ENCODE measurements at regions not wholly inside any gene's neighbourhood (a gene's known extent, or its start where the extent isn't known, plus 50 kb on each side); places are given as distances from the start of the nearest gene placed in this dataset.

DNA sequence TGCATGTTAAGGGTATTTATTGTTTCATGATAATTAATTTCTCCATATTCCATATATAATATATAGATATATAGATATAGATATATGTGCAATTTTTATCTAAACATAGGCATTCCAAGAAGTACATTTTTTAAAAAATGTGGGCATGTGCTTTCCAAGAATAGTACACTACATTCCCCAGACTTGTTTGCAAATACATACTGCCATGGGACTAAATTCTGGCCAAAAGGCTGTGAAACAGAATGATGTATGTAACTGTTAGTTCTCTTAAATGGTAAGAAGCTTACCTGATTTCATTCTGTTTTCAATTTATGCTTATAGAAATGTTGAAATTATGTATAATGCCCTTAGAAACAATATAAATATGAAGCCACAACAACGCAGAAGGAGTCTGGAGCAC lies 503.2 kb upstream of the SPRY2 start:
- no peaks in the 10 kb centered on the region for H3K36me3 ChIP-seq (replicated peaks; ENCODE audit: insufficient read depth, low read depth)

DNA sequence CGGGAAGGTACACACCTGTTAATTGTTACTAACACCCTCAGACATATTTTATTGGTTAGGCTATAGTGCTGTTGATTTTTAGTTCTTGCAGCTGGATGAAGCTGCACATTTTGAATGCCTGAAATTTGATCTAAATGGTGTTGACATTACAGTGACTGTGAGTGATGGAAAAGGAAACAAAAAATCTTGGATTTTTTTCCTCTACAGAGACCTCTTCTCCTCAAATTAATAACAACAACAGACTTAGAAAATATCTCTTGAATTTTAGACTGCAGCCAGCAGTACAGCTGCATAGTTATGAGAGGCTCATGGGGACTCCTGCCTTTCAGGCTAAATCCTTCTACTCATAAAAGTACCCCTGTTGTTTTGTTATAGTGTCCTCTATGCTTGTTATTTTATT lies 500.5 kb upstream of the SPRY2 start:
- H3K36me3 ChIP-seq (replicated peaks; ENCODE audit: insufficient read depth, low read depth), result no peaks in the 10 kb centered on the region
- H3K4me2 ChIP-seq, result no peak overlapping the region
- WGBS (ENCODE audit: low lambda C conversion rate, missing lambda C conversion rate), result 50% methylated on average over 1 of the region's 1 CpG
- H3K27ac ChIP-seq, result no peak overlapping the region
- H3K4me3 ChIP-seq, result no peak overlapping the region
- H3K27me3 ChIP-seq, result no peaks in the 10 kb centered on the region
- no peak for DNase-seq (ENCODE audit: low spot score)
- no peaks in the 10 kb centered on the region for H3K9me2 ChIP-seq (replicated peaks; ENCODE audit: insufficient read depth)
- no peak for TF ChIP-seq EZH2phosphoT487 (IDR thresholded peaks at IDR 0.05; ENCODE audit: low read depth, severe bottlenecking, unreplicated experiment)
- TF ChIP-seq EZH2 (IDR thresholded peaks at IDR 0.05; ENCODE audit: borderline replicate concordance), result no peak
- TF ChIP-seq, protein P1, sequence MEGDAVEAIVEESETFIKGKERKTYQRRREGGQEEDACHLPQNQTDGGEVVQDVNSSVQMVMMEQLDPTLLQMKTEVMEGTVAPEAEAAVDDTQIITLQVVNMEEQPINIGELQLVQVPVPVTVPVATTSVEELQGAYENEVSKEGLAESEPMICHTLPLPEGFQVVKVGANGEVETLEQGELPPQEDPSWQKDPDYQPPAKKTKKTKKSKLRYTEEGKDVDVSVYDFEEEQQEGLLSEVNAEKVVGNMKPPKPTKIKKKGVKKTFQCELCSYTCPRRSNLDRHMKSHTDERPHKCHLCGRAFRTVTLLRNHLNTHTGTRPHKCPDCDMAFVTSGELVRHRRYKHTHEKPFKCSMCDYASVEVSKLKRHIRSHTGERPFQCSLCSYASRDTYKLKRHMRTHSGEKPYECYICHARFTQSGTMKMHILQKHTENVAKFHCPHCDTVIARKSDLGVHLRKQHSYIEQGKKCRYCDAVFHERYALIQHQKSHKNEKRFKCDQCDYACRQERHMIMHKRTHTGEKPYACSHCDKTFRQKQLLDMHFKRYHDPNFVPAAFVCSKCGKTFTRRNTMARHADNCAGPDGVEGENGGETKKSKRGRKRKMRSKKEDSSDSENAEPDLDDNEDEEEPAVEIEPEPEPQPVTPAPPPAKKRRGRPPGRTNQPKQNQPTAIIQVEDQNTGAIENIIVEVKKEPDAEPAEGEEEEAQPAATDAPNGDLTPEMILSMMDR (IDR thresholded peaks at IDR 0.05; ENCODE audit: poor library complexity), result no peak
- peaks cover 4% of the 10 kb centered on the region for H3K4me1 ChIP-seq (ENCODE audit: insufficient read depth)
- no peaks in the 10 kb centered on the region for H4K20me1 ChIP-seq (ENCODE audit: insufficient read depth, poor library complexity, severe bottlenecking)
- H3K9me3 ChIP-seq (ENCODE audit: low read depth), result no peaks in the 10 kb centered on the region
- H3K79me2 ChIP-seq, result no peaks in the 10 kb centered on the region
- H2AFZ ChIP-seq, result no peak overlapping the region

More for the DNA sequence above, 503.2 kb upstream of the SPRY2 start:
- Histone ChIP-seq H3K4me3 (no peak overlapping the region), H3K9me2 (replicated peaks; ENCODE audit: insufficient read depth) (no peaks in the 10 kb centered on the region), H3K4me1 (ENCODE audit: insufficient read depth) (peaks cover 4% of the 10 kb centered on the region), H3K9me3 (ENCODE audit: low read depth) (no peaks in the 10 kb centered on the region), H3K27me3 (no peaks in the 10 kb centered on the region), H3K79me2 (no peaks in the 10 kb centered on the region), H4K20me1 (ENCODE audit: insufficient read depth, poor library complexity, severe bottlenecking) (no peaks in the 10 kb centered on the region), H2AFZ (no peak overlapping the region), H3K4me2 (no peak overlapping the region), H3K27ac (no peak overlapping the region)
- no peak for DNase-seq (ENCODE audit: low spot score)
- 89% methylated on average over 1 of the region's 1 CpG for WGBS (ENCODE audit: low lambda C conversion rate, missing lambda C conversion rate)
- TF ChIP-seq EZH2 (IDR thresholded peaks at IDR 0.05; ENCODE audit: borderline replicate concordance), result no peak
- TF ChIP-seq, protein P1 (IDR thresholded peaks at IDR 0.05; ENCODE audit: poor library complexity), result no peak
- no peak for TF ChIP-seq EZH2phosphoT487 (IDR thresholded peaks at IDR 0.05; ENCODE audit: low read depth, severe bottlenecking, unreplicated experiment)

DNA sequence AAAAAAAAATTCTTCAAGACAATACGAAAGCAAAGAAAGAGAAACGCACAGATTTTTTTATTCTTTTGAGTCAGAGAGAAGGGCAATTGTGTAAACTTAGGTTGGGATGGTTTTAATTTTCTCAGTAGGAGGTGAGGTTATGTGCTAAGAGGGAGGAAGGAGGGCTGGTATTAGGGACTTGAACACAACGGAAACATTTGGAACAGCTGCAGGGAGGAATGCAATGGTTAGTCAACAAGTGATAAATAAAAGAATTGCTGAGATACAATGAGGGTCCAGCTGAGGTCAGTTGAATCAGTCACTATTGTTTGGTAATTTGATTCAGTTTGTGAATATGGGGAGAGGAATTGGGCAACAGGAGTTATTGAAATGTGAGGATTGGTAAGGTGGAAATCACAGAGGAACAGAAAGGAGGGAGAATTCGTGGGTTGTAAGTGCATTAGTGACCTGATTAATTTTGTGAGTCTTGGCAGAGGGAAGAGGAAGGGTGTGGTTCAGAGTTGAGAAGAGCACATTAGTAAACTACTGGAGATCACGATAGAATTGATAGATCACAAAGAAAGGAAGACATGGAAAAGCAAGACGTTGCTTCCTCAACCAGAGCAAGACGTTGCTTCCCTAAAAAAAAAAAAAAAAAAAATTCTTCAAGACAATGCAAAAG lies 499.5 kb upstream of the SPRY2 start:
- Histone ChIP-seq H3K9me3 (ENCODE audit: low read depth) (no peaks in the 10 kb centered on the region), H3K9me2 (replicated peaks; ENCODE audit: insufficient read depth) (no peaks in the 10 kb centered on the region), H3K4me3 (no peak overlapping the region), H3K27me3 (no peaks in the 10 kb centered on the region), H3K4me2 (peak overlapping the region; percentile 24), H4K20me1 (ENCODE audit: insufficient read depth, poor library complexity, severe bottlenecking) (no peaks in the 10 kb centered on the region), H3K27ac (no peak overlapping the region), H3K79me2 (no peaks in the 10 kb centered on the region), H3K36me3 (replicated peaks; ENCODE audit: insufficient read depth, low read depth) (no peaks in the 10 kb centered on the region), H3K4me1 (ENCODE audit: insufficient read depth) (peaks cover 4% of the 10 kb centered on the region), H2AFZ (no peak overlapping the region)
- no peak for TF ChIP-seq EZH2 (IDR thresholded peaks at IDR 0.05; ENCODE audit: borderline replicate concordance)
- TF ChIP-seq EZH2phosphoT487 (IDR thresholded peaks at IDR 0.05; ENCODE audit: low read depth, severe bottlenecking, unreplicated experiment), result no peak
- TF ChIP-seq, protein P1 (IDR thresholded peaks at IDR 0.05; ENCODE audit: poor library complexity), result no peak
- 54% methylated on average over 7 of the region's 7 CpGs for WGBS (ENCODE audit: low lambda C conversion rate, missing lambda C conversion rate)
- DNase-seq (ENCODE audit: low spot score), result no peak

All from hepatocyte (in vitro differentiated cells).